Transverse colon (tissue), 4 donors: ENCODE measurements at regions not wholly inside any gene's neighbourhood (a gene's known extent, or its start where the extent isn't known, plus 50 kb on each side); places are given as distances from the start of the nearest gene placed in this dataset.

Experiments
- DNase-seq: peaks from one replicate; pipeline ENCODE4 v3.0.0-alpha.2; 2019
- H3K27ac ChIP-seq, 4 donors: fragments of 200-600 bp; sonication (generic); 2 replicates each; pipeline ENCODE4 v1.5.1; 2016 to 2018; ENCODE audit warnings: inconsistent platforms in 4 of 4
- H3K27me3 ChIP-seq: fragments of 200-600 bp; sonication (generic); 2 replicates; pipeline ENCODE4 v1.5.1; 2017; ENCODE audit warnings: inconsistent platforms
- H3K36me3 ChIP-seq, 4 donors: fragments of 200-600 bp; sonication (generic); 2 replicates each; pipeline ENCODE4 v1.5.1; 2017 to 2019; ENCODE audit warnings: inconsistent platforms in 4 of 4
- H3K4me1 ChIP-seq, 4 donors: fragments of 200-600 bp; sonication (generic); 2 replicates each; pipeline ENCODE4 v1.5.1; 2017 to 2020; ENCODE audit warnings: inconsistent platforms in 4 of 4
- H3K4me3 ChIP-seq, 4 donors: fragments of 200-600 bp; sonication (generic); 1 replicate in 1 of 4; 2 replicates in 3 of 4; pipeline versions ENCODE4 v1.5.1 to v1.6.1; 2017 to 2019; ENCODE audit warnings: inconsistent platforms in 4 of 4
- H3K9me3 ChIP-seq, 2 donors: fragments of 200-600 bp; sonication (generic); 2 replicates each; pipeline ENCODE4 v1.5.1; 2017 to 2019; ENCODE audit warnings: inconsistent platforms in 2 of 2
- CTCF ChIP-seq, 5 experiments: fragments of 200-600 bp in 3 of 5; fragments of 450-650 bp in 2 of 5; sonication (generic) in 3 of 5; IDR thresholded peaks; 1 replicate in 2 of 5; 2 replicates in 3 of 5; pipeline ENCODE4 v1.5.1; 2016 to 2017; ENCODE audit warnings: antibody characterized with exemption in 5 of 5, inconsistent platforms in 3 of 5, mild to moderate bottlenecking in 2 of 5, moderate library complexity in 1 of 5
- EP300 ChIP-seq: sonication (generic); formaldehyde crosslinking; IDR thresholded peaks from one replicate; pipeline ENCODE4 v1.6.1; 2017; ENCODE audit warnings: antibody characterized with exemption, low read depth
- POLR2A ChIP-seq: fragments of 450-650 bp; IDR thresholded peaks from one replicate; pipeline ENCODE4 v1.6.1; 2016; ENCODE audit warnings: antibody characterized with exemption, mild to moderate bottlenecking, moderate library complexity
- POLR2AphosphoS5 ChIP-seq, 3 donors: sonication (generic); formaldehyde crosslinking; IDR thresholded peaks; one replicate each; pipeline ENCODE4 v1.6.1; 2016; ENCODE audit warnings: antibody characterized with exemption in 3 of 3
- WGBS, 2 donors: methylation state at CpG; one replicate each; pipeline ENCODE4 v1.1.5; 2018; ENCODE audit warnings: low coverage in 1 of 2; 5-methylcytosine and 5-hydroxymethylcytosine counted together
- in situ Hi-C, 4 donors: fragments of 200-750 bp; cut with MboI; loops; one replicate each; pipeline versions ENCODE4 v1.15.0 to v1.15.1; 2017; ENCODE audit warnings: low sequenced_read_pairs in 3 of 4, low pct_ligation_motif_present in 1 of 4, low pct_unique_long_range_greater_than_20kb in 1 of 4
- intact Hi-C: fragments of 100-400 bp; cut with DNase I; formaldehyde crosslinking; loops from one replicate; pipeline ENCODE4 v1.15.1; 2023; ENCODE audit warnings: low total_unique reads

GRCh38 chr12:19836456-19836855, 397.2 kb downstream of the AEBP2 start:
- no peak overlapping the region for H3K27ac ChIP-seq
- H3K4me3 ChIP-seq = no peak overlapping the region
- TF ChIP-seq POLR2A (no peak), CTCF (IDR thresholded peaks at IDR 0.05) (no peak), EP300 (no peak), POLR2AphosphoS5 (IDR thresholded peaks at IDR 0.05) (no peak)
- intact Hi-C loops = no loop called here
- H3K36me3 ChIP-seq = no peaks in the 10 kb centered on the region
- H3K4me1 ChIP-seq = no peaks in the 10 kb centered on the region
- DNase-seq = no peak
- WGBS, 2 donors = 91 to 100% methylated on average over 5 to 9 of the region's 9 CpGs
- in situ Hi-C loops = no loop called here
- no peaks in the 10 kb centered on the region for H3K9me3 ChIP-seq
- no peaks in the 10 kb centered on the region for H3K27me3 ChIP-seq

- no peak for DNase-seq
- H3K27me3 ChIP-seq = no peaks in the 10 kb centered on the region
- in situ Hi-C loops (no loop called here), intact Hi-C loops (no loop called here)
- H3K4me1 ChIP-seq = no peaks in the 10 kb centered on the region
- TF ChIP-seq POLR2AphosphoS5 (IDR thresholded peaks at IDR 0.05) (no peak), POLR2A (no peak), EP300 (no peak), CTCF (IDR thresholded peaks at IDR 0.05) (no peak)
- H3K4me3 ChIP-seq = no peak overlapping the region
- no peaks in the 10 kb centered on the region for H3K36me3 ChIP-seq
- no peak overlapping the region for H3K27ac ChIP-seq
- 54 to 72% methylated on average over 3 of the region's 3 CpGs for WGBS, 2 donors
- no peaks in the 10 kb centered on the region for H3K9me3 ChIP-seq
Measured at GRCh38 chr12:19837543-19837942, 398.3 kb downstream of the AEBP2 start.

GRCh38 chr12:19841451-19841850, 402.2 kb downstream of the AEBP2 start:
- in situ Hi-C loops (no loop called here), intact Hi-C loops (loop anchor here (5.0 kb wide), 1 partner anchor 889 kb away; no protein-coding TSS in a partner anchor)
- TF ChIP-seq POLR2AphosphoS5 (IDR thresholded peaks at IDR 0.05) = no peak
- Histone ChIP-seq H3K4me1 (no peaks in the 10 kb centered on the region), H3K9me3 (no peaks in the 10 kb centered on the region), H3K4me3 (no peak overlapping the region), H3K27ac (peak overlapping the region in 1 of 4 donors; percentile 5), H3K36me3 (no peaks in the 10 kb centered on the region), H3K27me3 (no peaks in the 10 kb centered on the region)
- DNase-seq = no peak

GRCh38 chr12:19842116-19842515, 402.8 kb downstream of the AEBP2 start:
- WGBS, 2 donors = 59 to 63% methylated on average over 3 of the region's 3 CpGs
- TF ChIP-seq CTCF (IDR thresholded peaks at IDR 0.05) = no peak
- TF ChIP-seq POLR2AphosphoS5 (IDR thresholded peaks at IDR 0.05) = no peak
- no peak for TF ChIP-seq POLR2A
- no peak for TF ChIP-seq EP300
- no peaks in the 10 kb centered on the region for H3K27me3 ChIP-seq
- H3K9me3 ChIP-seq = no peaks in the 10 kb centered on the region
- H3K27ac ChIP-seq = peak overlapping the region in 1 of 4 donors; percentile 5
- in situ Hi-C loops = no loop called here
- no peaks in the 10 kb centered on the region for H3K36me3 ChIP-seq
- intact Hi-C loops = loop anchor here (5.0 kb wide), 1 partner anchor 890 kb away; no protein-coding TSS in a partner anchor
- no peaks in the 10 kb centered on the region for H3K4me1 ChIP-seq
- no peak overlapping the region for H3K4me3 ChIP-seq
- no peak for DNase-seq

GRCh38 chr12:19844224-19844623, 404.9 kb downstream of the AEBP2 start:
- Histone ChIP-seq H3K27ac (no peak overlapping the region), H3K27me3 (no peaks in the 10 kb centered on the region)

More at GRCh38 chr12:19844224-19844623, 404.9 kb downstream of the AEBP2 start:
- DNase-seq = no peak
- 73 to 100% methylated on average over 1 of the region's 1 CpG for WGBS, 2 donors
- Histone ChIP-seq H3K9me3 (no peaks in the 10 kb centered on the region), H3K4me3 (no peak overlapping the region), H3K36me3 (no peaks in the 10 kb centered on the region), H3K4me1 (peaks cover 0 to 8% (median 0%) of the 10 kb centered on the region in 4 donors)
- TF ChIP-seq POLR2AphosphoS5 (IDR thresholded peaks at IDR 0.05) (no peak), EP300 (no peak), CTCF (IDR thresholded peaks at IDR 0.05) (no peak), POLR2A (no peak)
- in situ Hi-C loops = no loop called here
- intact Hi-C loops = loop anchor here (5.0 kb wide), 1 partner anchor 892 kb away; no protein-coding TSS in a partner anchor
